Common myeloid progenitor, CD34-positive (primary cell): ENCODE measurements at regions not wholly inside any gene's neighbourhood (a gene's known extent, or its start where the extent isn't known, plus 50 kb on each side); places are given as distances from the start of the nearest gene placed in this dataset.

Source experiments
- CTCF ChIA-PET: fragments of 350-600 bp; sonication (Branson Sonifier 250); formaldehyde crosslinking; loops from one replicate; lab custom pipeline; 2021; ENCODE audit warnings: antibody characterized with exemption; lab: Charles Lee
- POLR2A ChIA-PET: fragments of 350-600 bp; sonication (Branson Sonifier 250); formaldehyde crosslinking; loops from one replicate; lab custom pipeline; 2021; ENCODE audit warnings: antibody characterized with exemption; lab: Charles Lee
- DNase-seq, 3 donors: peaks; one replicate each; pipeline versions ENCODE4 v3.0.0 to v3.0.0-alpha.2; 2013
- H3K27ac ChIP-seq, 2 experiments: 1 replicate in 1 of 2; 2 replicates in 1 of 2; pipeline ENCODE4 v1.7.0; 2013; ENCODE audit warnings: inconsistent platforms in 2 of 2, low read length in 2 of 2, mild to moderate bottlenecking in 2 of 2, low read depth in 1 of 2, moderate library complexity in 1 of 2; ENCODE audit not compliant: severe bottlenecking in 2 of 2, insufficient read depth in 1 of 2, poor library complexity in 1 of 2
- H3K27me3 ChIP-seq, 5 experiments: replicated peaks in 2 of 5; 1 replicate in 3 of 5; 2 replicates in 2 of 5; pipeline versions ENCODE4 v1.6.1 to v1.7.0; 2013; ENCODE audit warnings: low read length in 4 of 5, mild to moderate bottlenecking in 2 of 5, moderate library complexity in 2 of 5, inconsistent platforms in 1 of 5; ENCODE audit not compliant: insufficient read depth in 5 of 5, control insufficient read depth in 4 of 5
- H3K36me3 ChIP-seq, 4 experiments: 1 replicate in 2 of 4; 2 replicates in 2 of 4; pipeline versions ENCODE4 v1.6.1 to v1.7.0; 2013; ENCODE audit warnings: low read length in 3 of 4, control low read depth in 1 of 4, mild to moderate bottlenecking in 1 of 4; ENCODE audit not compliant: control insufficient read depth in 4 of 4, insufficient read depth in 4 of 4
- H3K4me1 ChIP-seq, 4 experiments: 1 replicate in 3 of 4; 2 replicates in 1 of 4; pipeline versions ENCODE4 v1.6.1 to v1.7.1; 2013; ENCODE audit warnings: low read length in 3 of 4, mild to moderate bottlenecking in 3 of 4, control low read depth in 1 of 4, inconsistent platforms in 1 of 4, moderate library complexity in 1 of 4; ENCODE audit not compliant: control insufficient read depth in 4 of 4, insufficient read depth in 4 of 4; ENCODE audit errors: control extremely low read depth in 1 of 4
- H3K4me3 ChIP-seq, 7 experiments: 1 replicate in 4 of 7; 2 replicates in 3 of 7; pipeline versions ENCODE4 v1.5.1 to v1.7.0; 2013; ENCODE audit warnings: mild to moderate bottlenecking in 7 of 7, low read length in 6 of 7, moderate library complexity in 6 of 7, inconsistent platforms in 2 of 7, low read depth in 2 of 7, control low read depth in 1 of 7; ENCODE audit not compliant: insufficient read depth in 4 of 7, control insufficient read depth in 1 of 7; ENCODE audit errors: extremely low read depth in 1 of 7
- H3K9me3 ChIP-seq, 5 experiments: 1 replicate in 4 of 5; 2 replicates in 1 of 5; pipeline versions ENCODE4 v1.6.1 to v1.7.1; 2013; ENCODE audit warnings: low read length in 4 of 5, mild to moderate bottlenecking in 2 of 5, inconsistent platforms in 1 of 5, low read depth in 1 of 5, moderate library complexity in 1 of 5; ENCODE audit not compliant: control insufficient read depth in 4 of 5, insufficient read depth in 2 of 5; ENCODE audit errors: control extremely low read depth in 1 of 5
- WGBS: methylation state at CpG from one replicate; pipeline ENCODE4 v1.1.5; 2013; ENCODE audit not compliant: insufficient coverage; 5-methylcytosine and 5-hydroxymethylcytosine counted together

DNA sequence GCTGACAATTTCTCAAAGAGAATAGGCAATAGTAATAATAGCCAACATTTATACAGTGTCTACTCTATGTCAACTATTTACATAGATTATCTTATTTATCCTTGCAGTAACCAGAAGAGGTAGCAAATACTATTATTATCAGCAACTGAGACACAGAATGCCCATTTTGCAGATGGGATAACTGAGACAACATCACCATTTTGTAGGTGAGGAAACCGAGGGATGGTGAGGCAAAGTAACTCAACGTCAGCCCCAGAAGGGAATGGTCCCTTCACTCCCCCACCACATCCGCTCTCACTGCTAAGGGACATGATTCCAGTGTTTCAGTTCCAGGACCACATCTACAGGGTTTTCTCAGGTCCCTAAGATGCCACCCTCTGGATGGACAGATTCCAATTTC lies 261.2 kb upstream of the NEBL start:
- peaks cover 0 to 8% (median 0%) of the 10 kb centered on the region in 5 experiments for H3K9me3 ChIP-seq
- CTCF ChIA-PET: no interaction called here
- peaks cover 3 to 16% (median 5%) of the 10 kb centered on the region in 5 experiments for H3K27me3 ChIP-seq
- no peaks in the 10 kb centered on the region for H3K4me1 ChIP-seq
- H3K4me3 ChIP-seq: no peak overlapping the region
- no peak overlapping the region for H3K27ac ChIP-seq
- WGBS: 94% methylated on average over 3 of the region's 3 CpGs
- DNase-seq: no peak
- POLR2A ChIA-PET: no interaction called here
- H3K36me3 ChIP-seq: no peaks in the 10 kb centered on the region

DNA sequence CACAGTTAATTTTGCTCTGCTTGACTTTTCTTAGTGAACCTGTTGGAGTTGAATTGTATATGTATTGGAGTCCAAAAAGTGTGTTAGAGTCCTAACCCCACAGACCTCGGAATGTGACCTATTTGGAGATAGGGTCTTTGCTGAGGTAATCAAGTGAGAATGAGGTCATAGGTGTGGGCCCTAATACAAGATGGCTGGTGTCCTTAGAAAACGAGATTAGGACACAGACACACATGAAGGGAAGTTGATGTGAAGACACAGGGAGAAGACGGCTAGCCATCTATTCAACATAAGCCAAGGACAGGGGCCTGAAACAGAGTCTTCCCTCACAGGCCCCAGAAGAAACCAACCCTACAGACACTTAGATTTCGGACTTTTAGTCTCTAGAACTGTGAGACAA lies 260.6 kb upstream of the NEBL start:
- Histone ChIP-seq H3K4me3 (no peak overlapping the region), H3K4me1 (no peaks in the 10 kb centered on the region), H3K9me3 (peaks cover 0 to 8% (median 0%) of the 10 kb centered on the region in 5 experiments), H3K27me3 (peaks cover 3 to 16% (median 5%) of the 10 kb centered on the region in 5 experiments), H3K27ac (no peak overlapping the region), H3K36me3 (no peaks in the 10 kb centered on the region)
- DNase-seq: no peak
- 82% methylated on average over 2 of the region's 4 CpGs for WGBS
- CTCF ChIA-PET: no interaction called here
- POLR2A ChIA-PET: no interaction called here

DNA sequence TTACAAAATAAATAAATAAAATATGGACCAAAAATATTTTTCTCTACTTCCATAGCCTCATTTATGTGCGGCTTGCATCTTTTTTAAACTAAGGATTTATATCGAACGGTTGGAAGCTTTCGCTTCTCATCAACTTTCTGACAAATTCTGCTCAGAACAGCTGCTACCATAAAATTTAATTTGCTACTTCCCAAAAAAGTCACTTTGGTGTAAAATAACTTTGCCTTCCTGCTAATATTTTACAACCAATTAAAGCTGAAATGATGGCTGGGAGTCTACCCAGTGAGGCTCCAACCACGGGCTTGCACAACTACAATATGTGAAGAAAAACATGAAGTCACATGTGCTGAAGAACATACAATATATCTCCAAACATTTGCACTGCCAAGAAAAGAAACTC lies 253.1 kb upstream of the NEBL start:
- 100% methylated on average over 4 of the region's 5 CpGs for WGBS
- Histone ChIP-seq H3K4me3 (no peak overlapping the region), H3K36me3 (no peaks in the 10 kb centered on the region), H3K9me3 (peaks cover 0 to 3% (median 0%) of the 10 kb centered on the region in 5 experiments), H3K4me1 (no peaks in the 10 kb centered on the region), H3K27ac (no peak overlapping the region), H3K27me3 (no peaks in the 10 kb centered on the region)
- DNase-seq: no peak
- ChIA-PET CTCF (no interaction called here), POLR2A (no interaction called here)

DNA sequence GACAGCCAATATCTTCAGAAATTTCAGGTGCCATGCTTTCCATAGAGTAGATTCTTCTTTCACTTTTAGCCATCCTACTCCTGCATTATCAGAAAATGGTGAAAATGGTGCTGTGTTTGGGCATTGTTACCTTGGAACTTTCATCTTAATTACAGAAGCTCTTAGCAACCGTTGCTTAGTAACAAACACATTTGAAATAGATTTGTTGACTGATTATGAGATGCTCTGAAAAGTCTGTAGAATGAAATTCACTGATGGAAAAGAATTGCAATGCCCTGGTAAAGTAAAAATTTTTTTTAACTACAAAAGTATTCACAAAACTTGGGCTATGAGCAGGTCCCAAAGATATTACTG lies 249.3 kb upstream of the NEBL start:
- Histone ChIP-seq H3K27me3 (peaks cover 0 to 2% (median 0%) of the 10 kb centered on the region in 5 experiments), H3K4me3 (no peak overlapping the region), H3K4me1 (no peaks in the 10 kb centered on the region), H3K27ac (no peak overlapping the region), H3K36me3 (no peaks in the 10 kb centered on the region), H3K9me3 (peaks cover 0 to 3% (median 0%) of the 10 kb centered on the region in 5 experiments)
- ChIA-PET CTCF (no interaction called here), POLR2A (no interaction called here)
- no CpG with 5 or more reads among the region's 1 CpG for WGBS
- DNase-seq: no peak

DNA sequence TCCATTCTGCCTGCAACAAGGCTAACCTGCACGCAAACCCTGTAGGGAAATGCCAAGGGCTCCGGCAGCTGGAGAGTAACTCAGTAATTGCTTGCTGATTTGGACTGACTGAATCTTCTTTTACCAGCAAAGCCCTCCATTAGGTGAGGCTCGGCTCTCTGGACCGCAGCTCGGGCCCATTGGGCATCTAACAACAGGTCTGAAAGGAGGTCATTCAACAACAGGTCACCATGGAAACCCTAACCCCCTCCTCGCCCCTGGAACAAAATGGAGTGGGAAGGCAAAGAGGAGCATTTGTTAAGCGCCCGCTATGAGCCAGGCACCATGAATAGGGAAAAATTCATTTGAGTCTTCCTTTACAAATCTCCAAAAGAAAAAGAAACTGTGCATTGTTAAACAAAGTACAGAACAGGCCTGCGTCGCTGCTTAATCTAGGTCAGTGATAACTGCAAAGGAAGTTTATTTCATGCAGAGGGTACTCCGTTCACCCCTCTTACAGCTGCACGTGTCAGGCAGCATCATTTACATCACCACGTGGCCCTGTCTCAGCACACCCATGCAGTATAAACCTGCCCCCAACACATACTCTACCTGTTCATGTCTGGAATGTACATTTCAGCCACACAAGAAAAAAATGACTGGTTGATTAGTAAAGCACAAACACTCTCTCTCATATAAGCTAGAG lies 248.8 kb upstream of the NEBL start:
- DNase-seq: no peak
- Histone ChIP-seq H3K4me1 (no peaks in the 10 kb centered on the region), H3K27ac (no peak overlapping the region), H3K27me3 (peaks cover 0 to 2% (median 0%) of the 10 kb centered on the region in 5 experiments), H3K9me3 (peaks cover 0 to under 1% (median 0%) of the 10 kb centered on the region in 5 experiments), H3K36me3 (no peaks in the 10 kb centered on the region), H3K4me3 (no peak overlapping the region)
- CTCF ChIA-PET: no interaction called here
- 86% methylated on average over 10 of the region's 13 CpGs for WGBS
- POLR2A ChIA-PET: no interaction called here

DNA sequence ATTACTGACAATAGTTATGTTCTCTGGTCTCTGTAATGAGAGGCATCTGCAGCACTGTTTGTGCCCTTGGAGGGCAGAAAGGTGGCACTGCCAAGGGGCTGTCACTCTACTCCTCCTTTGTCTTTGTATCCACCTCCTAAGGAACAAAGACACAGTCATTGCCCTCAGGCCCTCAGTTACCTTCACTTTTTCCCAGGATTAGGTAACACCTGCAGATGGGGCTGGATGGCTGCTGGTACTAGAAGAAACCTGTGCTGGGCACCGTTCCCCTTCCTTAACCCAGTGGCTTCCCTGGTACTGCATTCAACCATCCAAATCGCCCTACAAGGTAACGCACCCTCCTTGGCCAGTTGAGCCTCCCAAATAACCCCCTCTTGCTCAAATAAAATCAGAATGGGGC lies 246.9 kb upstream of the NEBL start:
- Histone ChIP-seq H3K27ac (no peak overlapping the region), H3K4me1 (no peaks in the 10 kb centered on the region), H3K4me3 (no peak overlapping the region), H3K36me3 (no peaks in the 10 kb centered on the region), H3K9me3 (no peaks in the 10 kb centered on the region), H3K27me3 (peaks cover 0 to 2% (median 0%) of the 10 kb centered on the region in 5 experiments)
- CTCF ChIA-PET: no interaction called here
- 95% methylated on average over 3 of the region's 3 CpGs for WGBS
- POLR2A ChIA-PET: no interaction called here
- DNase-seq: no peak

DNA sequence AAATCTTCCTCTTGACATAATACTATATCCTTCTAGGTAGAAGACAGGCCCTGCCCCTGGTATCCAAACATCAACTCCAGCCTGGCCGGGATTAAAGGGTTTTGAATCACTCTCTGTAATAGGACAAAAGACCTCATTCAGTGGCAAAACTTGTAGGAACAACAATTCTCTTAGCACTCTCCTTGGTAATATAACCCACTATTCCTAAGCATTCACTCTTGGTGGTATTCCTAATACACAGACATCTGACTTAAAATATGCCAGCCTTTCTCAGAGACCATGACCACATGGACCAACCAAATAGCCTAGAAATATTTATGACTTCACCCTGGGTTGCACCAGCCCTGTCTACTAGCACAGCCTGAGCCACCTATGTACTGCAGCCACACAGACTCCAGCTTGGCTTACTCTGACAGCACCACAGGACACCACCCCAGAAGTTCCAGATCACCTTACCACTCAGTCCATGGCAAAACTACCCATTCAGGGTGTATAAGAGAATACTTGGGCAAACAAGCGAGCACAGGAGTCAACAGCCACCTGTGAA lies 244.9 kb upstream of the NEBL start:
- POLR2A ChIA-PET: no interaction called here
- DNase-seq: no peak
- H3K4me1 ChIP-seq: no peaks in the 10 kb centered on the region
- H3K36me3 ChIP-seq: no peaks in the 10 kb centered on the region
- CTCF ChIA-PET: no interaction called here
- H3K9me3 ChIP-seq: peaks cover 0 to 4% (median 0%) of the 10 kb centered on the region in 5 experiments
- WGBS: 93% methylated on average over 2 of the region's 2 CpGs
- H3K27me3 ChIP-seq: peaks cover 0 to 4% (median 0%) of the 10 kb centered on the region in 5 experiments
- no peak overlapping the region for H3K4me3 ChIP-seq
- no peak overlapping the region for H3K27ac ChIP-seq
